ENCODE measurements at regions not wholly inside any gene's neighbourhood (a gene's known extent, or its start where the extent isn't known, plus 50 kb on each side); places are given as distances from the start of the nearest gene placed in this dataset.
A peak's percentile ranks its signal among the peaks of the same experiment; 100 is the strongest.

GRCh38 chr12:3378655-3379054 is 112.3 kb upstream of the PRMT8 start:
- no peak overlapping the region for H2AFZ ChIP-seq (ENCODE audit: low read length)
- H3K4ac ChIP-seq (ENCODE audit: low read depth, low read length) = no peak overlapping the region
- no peak overlapping the region for H3K27ac ChIP-seq (ENCODE audit: insufficient read length, low read depth, low read length)
- no peak overlapping the region for H3K18ac ChIP-seq (ENCODE audit: insufficient read length, low read depth, low read length)
- no CpG with 5 or more reads among the region's 4 CpGs for WGBS (ENCODE audit: extremely low coverage, insufficient read length, low lambda C conversion rate)
- no peak overlapping the region for H4K8ac ChIP-seq (replicated peaks; ENCODE audit: insufficient read length, low read depth, low read length)
- no peaks in the 10 kb centered on the region for H3K23me2 ChIP-seq (ENCODE audit: insufficient read length, low read depth, low read length, poor library complexity, severe bottlenecking)
- Mint-ChIP-seq H3K27ac (no peak overlapping the region), H3K36me3 (ENCODE audit: insufficient read depth in 1 of 3, low read depth in 3 of 3) (no peaks in the 10 kb centered on the region), H3K9me3 (no peaks in the 10 kb centered on the region; a peak in 2 of 5 replicates), H3K4me1 (peaks cover 4 to 7% of the 10 kb centered on the region in 2 experiments), H3K4me3 (no peak overlapping the region), H3K27me3 (ENCODE audit: low read depth) (peaks cover 9% of the 10 kb centered on the region)
- H3K23ac ChIP-seq (ENCODE audit: insufficient read length, low read depth, low read length) = no peak overlapping the region
- no peak overlapping the region for H3T11ph ChIP-seq (ENCODE audit: low read length)
- H3K56ac ChIP-seq (ENCODE audit: insufficient read length, low read depth, low read length) = no peak overlapping the region
- no peaks in the 10 kb centered on the region for H4K20me1 ChIP-seq (ENCODE audit: control insufficient read depth, insufficient read depth, insufficient read length)
- H2BK120ac ChIP-seq (ENCODE audit: low read depth, low read length, poor library complexity, severe bottlenecking) = no peak overlapping the region
- no peaks in the 10 kb centered on the region for H3K79me1 ChIP-seq (ENCODE audit: insufficient read depth, low read depth, low read length, poor library complexity, severe bottlenecking)
- H2AK5ac ChIP-seq (ENCODE audit: insufficient read length, low read length) = no peak overlapping the region
- no peak for TF ChIP-seq CTCF (conservative IDR thresholded peaks at IDR 0.05)
- DNase-seq = peak; percentile 22
- H2BK20ac ChIP-seq (ENCODE audit: low read depth, low read length, poor library complexity, severe bottlenecking) = no peak overlapping the region
- no peak overlapping the region for H2BK12ac ChIP-seq (ENCODE audit: insufficient read length, low read depth, low read length)
- no peak overlapping the region for H2BK5ac ChIP-seq (ENCODE audit: insufficient read length, low read length)
- no peak overlapping the region for H4K5ac ChIP-seq (ENCODE audit: insufficient read length, low read depth, low read length)
- H3K4me1 ChIP-seq (ENCODE audit: insufficient read depth, low read length) = no peaks in the 10 kb centered on the region
- no peak overlapping the region for H2BK15ac ChIP-seq (ENCODE audit: low read depth, low read length)
- no peaks in the 10 kb centered on the region for H3K27me3 ChIP-seq (ENCODE audit: insufficient read depth, low read length)
- H4K91ac ChIP-seq (ENCODE audit: insufficient read length, low read depth, low read length) = no peak overlapping the region
- no peak overlapping the region for H3K9ac ChIP-seq (ENCODE audit: extremely low read depth, insufficient read length, low read length)
- H3K9me3 ChIP-seq (ENCODE audit: control insufficient read depth, low read depth, low read length) = no peaks in the 10 kb centered on the region
- no peaks in the 10 kb centered on the region for H3K79me2 ChIP-seq (ENCODE audit: insufficient read depth, low read length)
- no peak overlapping the region for H3K4me2 ChIP-seq (ENCODE audit: insufficient read depth, insufficient read length, low read length)
- H3K14ac ChIP-seq (ENCODE audit: insufficient read depth, low read length) = no peak overlapping the region
